OCI-LY7 (cell line): ENCODE measurements at regions not wholly inside any gene's neighbourhood (a gene's known extent, or its start where the extent isn't known, plus 50 kb on each side); places are given as distances from the start of the nearest gene placed in this dataset.

Experiments
- BruUV-seq: library from RNA; stranded (reverse); fragments of 400-500 nt; replicated peaks from 2 replicates; lab custom pipeline; 2021; lab: Mats Ljungman, UMichigan
- CTCF ChIA-PET: fragments of 300-600 bp; sonication (Branson Sonifier 250); formaldehyde crosslinking; loops from one replicate; lab custom pipeline; 2022; ENCODE audit warnings: antibody characterized with exemption; ENCODE audit not compliant: unreplicated experiment; lab: Charles Lee
- POLR2A ChIA-PET: fragments of 300-600 bp; sonication (Branson Sonifier 250); formaldehyde crosslinking; loops from one replicate; lab custom pipeline; 2022; ENCODE audit warnings: antibody characterized with exemption; lab: Charles Lee
- DNase-seq: peaks from one replicate; pipeline ENCODE4 v3.0.0-alpha.2; 2015; ENCODE audit warnings: low spot score
- H2AFZ ChIP-seq: fragments of 200-600 bp; sonication (generic), shearing (Covaris generic); 2 replicates; pipeline ENCODE4 v1.6.1; 2014; ENCODE audit warnings: mild to moderate bottlenecking, antibody characterized with exemption, low read length, moderate library complexity
- H3K27ac ChIP-seq: fragments of 200-600 bp; sonication (generic); 2 replicates; pipeline ENCODE4 v1.5.1; 2014; ENCODE audit warnings: mixed run types, low read depth, mild to moderate bottlenecking, moderate library complexity, low read length, inconsistent platforms; ENCODE audit not compliant: poor library complexity, severe bottlenecking
- H3K36me3 ChIP-seq: fragments of 200-600 bp; sonication (generic); 2 replicates; pipeline ENCODE4 v1.6.1; 2014; ENCODE audit warnings: mild to moderate bottlenecking, antibody characterized with exemption, low read length, moderate library complexity, mixed read lengths; ENCODE audit not compliant: insufficient read depth
- H3K4me1 ChIP-seq: fragments of 200-600 bp; sonication (generic); 2 replicates; pipeline ENCODE4 v1.5.1; 2014; ENCODE audit warnings: mild to moderate bottlenecking, low read length; ENCODE audit not compliant: insufficient read depth, poor library complexity, severe bottlenecking
- H3K4me2 ChIP-seq: fragments of 200-600 bp; sonication (generic); 2 replicates; pipeline ENCODE4 v1.6.1; 2014; ENCODE audit warnings: mild to moderate bottlenecking, low read length
- H3K4me3 ChIP-seq: fragments of 200-600 bp; sonication (generic); 2 replicates; pipeline ENCODE4 v1.5.1; 2014; ENCODE audit warnings: mild to moderate bottlenecking, low read depth, low read length; ENCODE audit not compliant: poor library complexity, severe bottlenecking
- H3K79me2 ChIP-seq: fragments of 200-600 bp; sonication (generic); 2 replicates; pipeline ENCODE4 v1.6.1; 2016; ENCODE audit warnings: low read depth, mild to moderate bottlenecking, low read length, moderate library complexity, mixed read lengths; ENCODE audit not compliant: insufficient read depth
- H3K9me2 ChIP-seq: fragments of 200-600 bp; sonication (generic); 2 replicates; pipeline ENCODE4 v1.6.1; 2016; ENCODE audit warnings: mild to moderate bottlenecking, low read length, mixed read lengths; ENCODE audit not compliant: insufficient read depth
- H3K9me3 ChIP-seq: fragments of 200-600 bp; sonication (generic); 2 replicates; pipeline ENCODE4 v1.6.1; 2014; ENCODE audit warnings: mild to moderate bottlenecking, mixed run types, low read length, mixed read lengths
- H4K20me1 ChIP-seq: fragments of 200-600 bp; sonication (generic); 2 replicates; pipeline ENCODE4 v1.6.1; 2014; ENCODE audit warnings: mild to moderate bottlenecking, antibody characterized with exemption, low read length, moderate library complexity, mixed read lengths; ENCODE audit not compliant: insufficient read depth
- CTCF ChIP-seq: fragments of 200-600 bp; sonication (generic); conservative IDR thresholded peaks from 2 replicates; pipeline ENCODE4 v1.5.1; 2014; ENCODE audit warnings: mild to moderate bottlenecking, antibody characterized with exemption, low read length, moderate library complexity, mixed read lengths
- EZH2phosphoT487 ChIP-seq: fragments of 200-600 bp; sonication (generic); IDR thresholded peaks from 2 replicates; pipeline ENCODE4 v1.6.1; 2018; ENCODE audit warnings: low read depth, borderline replicate concordance, mild to moderate bottlenecking, mixed run types, antibody characterized with exemption, low read length, moderate library complexity, mixed read lengths
- intact Hi-C: fragments of 100-400 bp; cut with micrococcal nuclease; formaldehyde crosslinking; loops from one replicate; pipeline ENCODE4 v1.10.0; 2022; ENCODE audit not compliant: unreplicated experiment

GRCh38 chr4:131061734-131062133 lies 1965.8 kb downstream of the C4orf33 start:
- POLR2A ChIA-PET, result no interaction called here
- Histone ChIP-seq H3K27ac (no peak overlapping the region), H3K4me2 (no peak overlapping the region), H3K36me3 (no peaks in the 10 kb centered on the region), H3K4me1 (no peaks in the 10 kb centered on the region), H2AFZ (no peak overlapping the region), H3K9me3 (no peaks in the 10 kb centered on the region), H3K9me2 (no peaks in the 10 kb centered on the region), H3K4me3 (no peak overlapping the region), H3K79me2 (no peaks in the 10 kb centered on the region), H4K20me1 (no peaks in the 10 kb centered on the region)
- CTCF ChIA-PET, result no interaction called here
- TF ChIP-seq EZH2phosphoT487 (no peak), CTCF (no peak)
- no peak for DNase-seq
- BruUV-seq, result no TSS peak
- intact Hi-C loops, result no loop called here

- POLR2A ChIA-PET, result no interaction called here
- intact Hi-C loops, result no loop called here
Observed at GRCh38 chr4:131063878-131064277, 1967.9 kb downstream of the C4orf33 start.

More at GRCh38 chr4:131063878-131064277, 1967.9 kb downstream of the C4orf33 start:
- TF ChIP-seq EZH2phosphoT487 (no peak), CTCF (no peak)
- H3K36me3 ChIP-seq, result no peaks in the 10 kb centered on the region
- no peaks in the 10 kb centered on the region for H3K79me2 ChIP-seq
- no peaks in the 10 kb centered on the region for H4K20me1 ChIP-seq
- H3K4me2 ChIP-seq, result no peak overlapping the region
- H3K27ac ChIP-seq, result no peak overlapping the region
- CTCF ChIA-PET, result no interaction called here
- no peaks in the 10 kb centered on the region for H3K4me1 ChIP-seq
- no peak overlapping the region for H3K4me3 ChIP-seq
- no peak overlapping the region for H2AFZ ChIP-seq
- DNase-seq, result no peak
- H3K9me2 ChIP-seq, result no peaks in the 10 kb centered on the region
- BruUV-seq, result no TSS peak
- H3K9me3 ChIP-seq, result no peaks in the 10 kb centered on the region
